Activated naive CD4-positive, alpha-beta T cell treated with anti-CD3 and anti-CD28 coated beads, Interleukin-2, amount 10 ng/mL, durations not matched to agents 7 days and 5 days (primary cell): ENCODE measurements at regions not wholly inside any gene's neighbourhood (a gene's known extent, or its start where the extent isn't known, plus 50 kb on each side); places are given as distances from the start of the nearest gene placed in this dataset.

Source experiments
- CTCF ChIA-PET: fragments of 350-600 bp; sonication (Branson Sonifier 250); formaldehyde crosslinking; loops from one replicate; lab custom pipeline; 2021; ENCODE audit warnings: antibody characterized with exemption; lab: Charles Lee
- DNase-seq: peaks from one replicate; pipeline ENCODE4 v3.0.0-alpha.2; 2020
- H3K27ac Mint-ChIP-seq: one replicate; pipeline ENCODE4 v1.8.0; 2021; ENCODE audit warnings: mild to moderate bottlenecking, moderate library complexity, mixed read lengths
- H3K27me3 Mint-ChIP-seq: one replicate; pipeline ENCODE4 v1.8.0; 2021; ENCODE audit warnings: mild to moderate bottlenecking, mixed read lengths
- H3K36me3 Mint-ChIP-seq: one replicate; pipeline ENCODE4 v1.8.0; 2021; ENCODE audit warnings: mixed read lengths
- H3K4me1 Mint-ChIP-seq: one replicate; pipeline ENCODE4 v1.8.0; 2021; ENCODE audit warnings: mixed read lengths
- H3K4me3 Mint-ChIP-seq: one replicate; pipeline ENCODE4 v1.8.0; 2021; ENCODE audit warnings: mild to moderate bottlenecking, moderate library complexity, mixed read lengths
- H3K9me3 Mint-ChIP-seq: one replicate; pipeline ENCODE4 v1.8.0; 2021; ENCODE audit warnings: mixed read lengths

DNA sequence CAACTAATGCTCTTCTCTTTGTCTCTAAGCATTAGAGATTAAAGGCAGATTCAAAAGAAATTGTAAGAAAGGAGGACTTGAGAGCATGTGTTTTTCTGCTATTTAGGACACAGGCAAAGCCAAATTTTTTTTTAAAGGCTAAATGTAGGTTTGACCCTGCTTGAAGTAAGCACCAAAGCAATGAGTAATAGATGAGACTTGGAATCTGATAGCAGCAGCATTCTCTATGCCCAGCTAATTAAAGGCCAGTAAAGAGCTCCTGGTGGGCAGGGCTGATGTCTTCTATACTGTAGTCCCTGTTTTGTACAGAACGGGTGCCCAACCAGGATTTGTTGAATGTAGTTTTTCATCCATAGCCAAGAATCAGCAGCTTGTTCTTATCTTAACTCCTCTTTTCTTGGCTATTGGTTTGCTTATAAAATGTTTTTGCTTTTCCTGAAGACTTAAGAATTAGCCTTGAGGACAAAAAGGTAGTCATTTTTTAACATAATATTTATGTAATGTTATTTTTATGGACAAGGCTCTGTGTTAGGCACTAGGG is 179.6 kb downstream of the LMO4 start:
- Mint-ChIP-seq H3K27ac (no peak overlapping the region), H3K36me3 (no peaks in the 10 kb centered on the region), H3K9me3 (no peaks in the 10 kb centered on the region), H3K27me3 (no peaks in the 10 kb centered on the region), H3K4me3 (no peak overlapping the region), H3K4me1 (no peaks in the 10 kb centered on the region)
- CTCF ChIA-PET: no interaction called here
- DNase-seq: no peak

DNA sequence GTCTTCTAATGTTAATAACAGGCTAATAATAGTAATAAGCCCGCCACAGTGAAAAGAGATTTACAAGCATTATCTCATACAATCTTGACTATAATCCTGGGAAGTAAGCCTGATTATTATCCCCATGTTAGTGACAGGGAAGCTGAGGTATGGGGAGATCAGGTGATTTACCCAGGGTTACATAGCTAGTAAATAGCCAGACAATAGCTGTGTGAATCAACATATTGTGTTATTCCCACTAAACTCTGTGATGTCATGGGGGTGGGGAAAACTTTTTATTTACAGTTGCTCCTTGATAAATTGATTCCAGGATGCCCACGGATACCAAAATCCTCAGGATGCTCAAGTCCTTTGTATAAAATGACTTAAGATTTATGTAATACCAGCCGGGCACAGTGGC is 181.9 kb downstream of the LMO4 start:
- CTCF ChIA-PET: no interaction called here
- H3K9me3 Mint-ChIP-seq: no peaks in the 10 kb centered on the region
- no peak for DNase-seq
- no peaks in the 10 kb centered on the region for H3K27me3 Mint-ChIP-seq
- no peaks in the 10 kb centered on the region for H3K36me3 Mint-ChIP-seq
- H3K4me3 Mint-ChIP-seq: no peak overlapping the region
- no peaks in the 10 kb centered on the region for H3K4me1 Mint-ChIP-seq
- H3K27ac Mint-ChIP-seq: no peak overlapping the region

DNA sequence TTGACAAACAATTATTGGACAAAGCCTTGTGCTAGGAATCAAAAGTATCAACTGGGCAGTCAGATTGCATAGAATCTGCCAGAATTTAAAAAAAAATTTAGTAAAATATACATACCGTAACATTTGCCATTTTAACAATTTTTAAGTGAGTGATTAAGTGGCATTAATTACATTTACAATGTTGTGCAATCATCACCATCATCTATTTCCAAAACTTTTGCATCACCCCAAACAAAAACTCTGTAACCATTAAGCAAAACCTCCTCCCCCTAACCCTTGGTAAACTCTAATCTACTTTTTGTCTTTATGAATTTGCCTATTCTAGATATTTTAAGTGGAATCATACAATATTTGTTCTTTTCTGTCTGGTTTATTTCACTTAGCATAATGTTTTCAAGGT is 182.8 kb downstream of the LMO4 start:
- no peaks in the 10 kb centered on the region for H3K9me3 Mint-ChIP-seq
- CTCF ChIA-PET: no interaction called here
- no peak overlapping the region for H3K27ac Mint-ChIP-seq
- no peak overlapping the region for H3K4me3 Mint-ChIP-seq
- H3K36me3 Mint-ChIP-seq: no peaks in the 10 kb centered on the region
- no peak for DNase-seq
- no peaks in the 10 kb centered on the region for H3K4me1 Mint-ChIP-seq
- no peaks in the 10 kb centered on the region for H3K27me3 Mint-ChIP-seq

DNA sequence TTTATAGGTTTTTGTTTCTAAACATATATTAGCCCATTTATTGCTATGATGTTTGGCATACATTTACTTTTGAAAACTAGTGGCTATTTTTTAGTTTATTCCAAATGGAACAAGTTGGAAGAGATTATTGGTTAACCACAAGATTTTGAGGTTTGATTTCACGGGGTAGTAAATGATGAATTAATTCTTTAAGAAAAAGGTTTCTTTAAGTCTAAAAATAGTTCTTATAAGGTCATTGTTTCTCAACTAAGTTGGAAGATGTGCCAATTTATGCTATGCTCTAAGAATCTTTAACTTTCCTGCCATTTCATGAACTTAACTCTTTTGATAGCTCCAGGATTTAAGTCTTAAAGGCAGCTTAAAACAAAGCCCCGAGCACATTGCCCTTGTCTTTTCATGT is 183.8 kb downstream of the LMO4 start:
- CTCF ChIA-PET: no interaction called here
- no peaks in the 10 kb centered on the region for H3K27me3 Mint-ChIP-seq
- no peak overlapping the region for H3K4me3 Mint-ChIP-seq
- no peaks in the 10 kb centered on the region for H3K4me1 Mint-ChIP-seq
- no peaks in the 10 kb centered on the region for H3K9me3 Mint-ChIP-seq
- no peak overlapping the region for H3K27ac Mint-ChIP-seq
- no peaks in the 10 kb centered on the region for H3K36me3 Mint-ChIP-seq
- no peak for DNase-seq

DNA sequence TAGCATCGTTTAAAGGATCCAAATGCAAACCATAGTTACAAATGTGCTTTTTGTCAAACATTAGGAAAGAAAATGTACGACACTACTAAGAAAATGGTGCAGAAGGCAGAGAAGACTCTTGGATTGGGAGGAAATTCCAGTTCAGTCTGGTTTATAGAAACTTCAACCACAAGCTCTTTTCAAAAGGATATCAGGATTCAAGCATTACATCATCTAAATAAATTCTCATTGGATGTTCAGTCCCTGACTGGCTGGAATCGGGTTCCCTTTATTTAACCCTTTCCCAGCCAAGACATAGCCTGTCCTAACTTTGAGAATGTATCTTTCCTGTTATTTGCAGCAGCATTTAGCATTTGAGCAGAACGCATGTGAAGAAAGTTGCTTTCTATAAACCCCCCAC is 184.6 kb downstream of the LMO4 start:
- Mint-ChIP-seq H3K4me3 (no peak overlapping the region), H3K27ac (no peak overlapping the region), H3K36me3 (no peaks in the 10 kb centered on the region), H3K9me3 (no peaks in the 10 kb centered on the region), H3K4me1 (no peaks in the 10 kb centered on the region), H3K27me3 (no peaks in the 10 kb centered on the region)
- DNase-seq: no peak
- CTCF ChIA-PET: no interaction called here

DNA sequence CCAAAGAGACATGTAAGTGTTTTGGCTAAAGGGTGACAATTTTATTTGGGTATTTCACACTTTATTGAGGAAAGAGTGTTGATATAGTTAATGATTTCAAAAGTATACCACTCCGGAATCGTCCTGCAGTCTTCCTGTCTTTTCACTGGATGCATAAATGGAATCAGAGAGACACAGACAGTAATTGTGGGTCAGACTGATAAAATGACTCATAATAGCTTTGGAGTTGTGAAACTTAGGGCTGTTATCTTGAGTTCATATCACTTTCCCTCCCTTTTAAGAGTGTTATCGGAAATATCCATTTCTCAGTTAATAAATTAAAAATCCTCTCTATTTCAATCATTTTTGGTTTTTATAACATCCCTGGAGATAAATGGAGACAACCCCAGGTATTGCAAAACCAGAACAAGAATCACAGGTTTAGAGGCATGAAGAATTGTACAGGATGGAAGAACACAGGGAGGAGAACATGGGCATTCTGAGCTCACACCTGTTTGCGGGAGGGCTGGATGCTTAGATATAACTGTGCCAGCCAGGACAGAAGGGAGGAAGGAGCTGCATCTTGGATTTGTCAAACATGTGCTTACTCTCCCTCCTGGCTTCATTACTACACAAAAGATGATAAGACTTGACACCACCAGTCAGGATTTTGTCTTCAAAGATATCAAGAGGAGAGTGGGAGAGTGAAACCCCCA is 185.4 kb downstream of the LMO4 start:
- H3K4me3 Mint-ChIP-seq: no peak overlapping the region
- no peaks in the 10 kb centered on the region for H3K27me3 Mint-ChIP-seq
- no peaks in the 10 kb centered on the region for H3K36me3 Mint-ChIP-seq
- H3K4me1 Mint-ChIP-seq: no peaks in the 10 kb centered on the region
- no peak for DNase-seq
- no peaks in the 10 kb centered on the region for H3K9me3 Mint-ChIP-seq
- no peak overlapping the region for H3K27ac Mint-ChIP-seq
- CTCF ChIA-PET: no interaction called here

DNA sequence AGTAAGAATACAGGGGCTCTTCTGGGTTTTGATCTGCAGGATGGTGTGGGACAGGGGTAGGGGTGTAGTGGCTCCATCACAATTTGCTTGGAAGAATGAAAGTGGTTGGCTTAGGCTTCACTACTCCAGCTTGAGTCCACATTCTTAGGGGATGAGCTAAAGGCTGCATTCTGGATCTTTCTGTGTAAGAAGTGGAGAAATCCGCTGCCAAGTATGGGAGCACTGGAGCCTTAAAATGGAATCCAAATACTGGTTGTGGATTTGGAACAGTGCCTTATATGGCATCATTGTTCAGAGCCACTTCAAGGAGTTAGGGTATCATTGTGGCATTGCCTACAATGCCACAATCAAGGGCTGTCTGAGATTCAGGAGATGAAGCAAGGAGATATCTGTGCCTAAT is 187.1 kb downstream of the LMO4 start:
- DNase-seq: no peak
- Mint-ChIP-seq H3K4me1 (no peaks in the 10 kb centered on the region), H3K36me3 (no peaks in the 10 kb centered on the region), H3K27me3 (no peaks in the 10 kb centered on the region), H3K9me3 (no peaks in the 10 kb centered on the region), H3K4me3 (no peak overlapping the region), H3K27ac (no peak overlapping the region)
- CTCF ChIA-PET: no interaction called here

DNA sequence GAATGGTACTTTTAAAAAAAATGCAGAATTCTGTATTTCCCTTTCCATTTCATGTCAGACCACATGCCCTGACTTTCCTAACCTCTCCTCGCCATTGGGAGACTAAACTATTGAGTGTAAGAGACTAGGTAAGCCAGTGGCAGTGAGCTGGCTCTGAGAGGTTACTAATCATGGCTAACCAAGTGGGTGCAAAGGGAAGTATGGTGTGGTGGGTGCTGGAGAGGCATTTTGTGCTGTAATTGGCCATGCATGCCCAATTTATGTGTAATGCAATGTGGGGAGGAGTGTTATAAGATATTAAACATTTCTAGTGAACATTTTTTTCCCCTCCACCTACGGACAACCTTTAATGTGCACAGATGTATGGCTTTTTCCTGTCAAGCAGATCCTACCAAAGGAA is 190.1 kb downstream of the LMO4 start:
- CTCF ChIA-PET: no interaction called here
- no peak overlapping the region for H3K4me3 Mint-ChIP-seq
- H3K27me3 Mint-ChIP-seq: no peaks in the 10 kb centered on the region
- no peak overlapping the region for H3K27ac Mint-ChIP-seq
- H3K36me3 Mint-ChIP-seq: no peaks in the 10 kb centered on the region
- no peak for DNase-seq
- H3K4me1 Mint-ChIP-seq: no peaks in the 10 kb centered on the region
- no peaks in the 10 kb centered on the region for H3K9me3 Mint-ChIP-seq

DNA sequence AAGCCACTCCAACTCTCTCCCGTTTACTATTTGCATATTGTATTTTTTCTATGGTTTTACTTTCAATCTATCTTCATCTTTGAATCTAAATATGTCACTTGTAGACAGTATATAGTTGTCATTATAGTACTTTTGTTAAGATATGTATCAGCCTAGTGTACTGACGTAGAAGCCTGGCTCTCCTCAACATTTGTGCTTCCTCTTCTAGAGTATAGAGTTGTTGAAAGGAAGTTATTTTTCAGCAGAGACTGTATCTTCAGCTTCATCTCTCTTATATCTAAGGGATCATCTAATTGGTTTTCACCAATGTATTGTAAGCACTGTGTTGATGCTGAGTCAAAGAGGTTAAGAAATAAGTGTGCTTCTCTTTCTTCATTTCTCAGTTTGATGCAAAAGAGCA is 192.8 kb downstream of the LMO4 start:
- no peak for DNase-seq
- Mint-ChIP-seq H3K27me3 (no peaks in the 10 kb centered on the region), H3K4me3 (no peak overlapping the region), H3K36me3 (no peaks in the 10 kb centered on the region), H3K27ac (no peak overlapping the region), H3K9me3 (no peaks in the 10 kb centered on the region), H3K4me1 (no peaks in the 10 kb centered on the region)
- CTCF ChIA-PET: no interaction called here

DNA sequence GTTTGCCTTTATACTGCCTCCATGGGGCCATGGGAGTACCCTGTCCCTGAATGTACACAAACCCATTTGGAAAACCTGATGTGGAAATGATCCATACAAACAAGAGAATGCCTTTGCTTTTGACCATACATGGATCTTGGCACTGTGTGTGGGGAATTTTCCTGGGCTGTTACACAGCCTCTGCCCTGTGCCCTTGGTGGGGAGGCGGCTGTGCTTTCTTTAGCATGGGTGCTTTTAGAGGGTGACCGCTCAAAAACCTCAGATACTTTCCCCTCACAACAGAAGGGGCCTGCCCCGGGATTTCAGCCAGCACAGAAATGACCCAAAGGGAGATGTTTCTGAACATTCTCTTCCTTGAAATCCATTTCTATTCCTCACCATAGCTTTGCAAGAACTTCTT is 194.8 kb downstream of the LMO4 start:
- no peak overlapping the region for H3K4me3 Mint-ChIP-seq
- H3K27ac Mint-ChIP-seq: no peak overlapping the region
- H3K36me3 Mint-ChIP-seq: no peaks in the 10 kb centered on the region
- H3K9me3 Mint-ChIP-seq: no peaks in the 10 kb centered on the region
- CTCF ChIA-PET: no interaction called here
- no peak for DNase-seq
- no peaks in the 10 kb centered on the region for H3K27me3 Mint-ChIP-seq
- H3K4me1 Mint-ChIP-seq: no peaks in the 10 kb centered on the region

DNA sequence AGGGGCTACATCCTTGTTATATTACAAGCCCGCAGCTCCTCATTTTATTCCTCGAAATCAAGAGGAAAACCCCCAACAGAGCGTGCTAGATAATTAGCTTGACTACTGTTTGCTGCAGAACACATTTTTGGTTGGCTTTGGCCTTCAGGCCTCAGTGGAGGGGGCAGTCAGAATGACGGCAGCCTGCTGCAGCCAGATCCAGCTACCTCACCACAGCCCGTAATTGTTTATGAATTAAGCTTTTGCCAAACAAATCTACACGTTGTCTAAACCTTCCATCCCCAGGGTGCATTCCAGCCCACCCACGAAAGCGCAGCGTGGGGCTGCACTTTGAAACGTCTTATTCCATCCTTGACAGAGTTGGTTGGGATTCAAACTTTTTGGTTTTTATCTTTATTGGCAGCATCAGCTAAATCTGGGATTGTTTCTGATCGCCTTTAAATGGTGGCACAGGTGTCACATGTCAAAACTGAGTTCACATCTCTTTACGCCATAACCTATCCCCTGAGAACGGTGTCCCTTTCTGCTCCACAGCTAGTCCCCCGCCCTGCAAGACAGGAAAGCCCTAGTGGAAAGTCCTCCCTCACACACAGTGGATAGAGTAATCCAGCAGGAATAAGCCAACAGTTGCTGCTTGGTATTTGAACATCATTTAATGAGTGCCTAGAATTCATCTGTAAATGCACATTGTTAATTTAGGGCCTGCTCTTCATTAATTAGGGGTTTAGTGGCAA is 195.5 kb downstream of the LMO4 start:
- Mint-ChIP-seq H3K9me3 (no peaks in the 10 kb centered on the region), H3K27me3 (no peaks in the 10 kb centered on the region), H3K4me3 (no peak overlapping the region), H3K36me3 (no peaks in the 10 kb centered on the region), H3K4me1 (no peaks in the 10 kb centered on the region), H3K27ac (no peak overlapping the region)
- CTCF ChIA-PET: no interaction called here
- no peak for DNase-seq

DNA sequence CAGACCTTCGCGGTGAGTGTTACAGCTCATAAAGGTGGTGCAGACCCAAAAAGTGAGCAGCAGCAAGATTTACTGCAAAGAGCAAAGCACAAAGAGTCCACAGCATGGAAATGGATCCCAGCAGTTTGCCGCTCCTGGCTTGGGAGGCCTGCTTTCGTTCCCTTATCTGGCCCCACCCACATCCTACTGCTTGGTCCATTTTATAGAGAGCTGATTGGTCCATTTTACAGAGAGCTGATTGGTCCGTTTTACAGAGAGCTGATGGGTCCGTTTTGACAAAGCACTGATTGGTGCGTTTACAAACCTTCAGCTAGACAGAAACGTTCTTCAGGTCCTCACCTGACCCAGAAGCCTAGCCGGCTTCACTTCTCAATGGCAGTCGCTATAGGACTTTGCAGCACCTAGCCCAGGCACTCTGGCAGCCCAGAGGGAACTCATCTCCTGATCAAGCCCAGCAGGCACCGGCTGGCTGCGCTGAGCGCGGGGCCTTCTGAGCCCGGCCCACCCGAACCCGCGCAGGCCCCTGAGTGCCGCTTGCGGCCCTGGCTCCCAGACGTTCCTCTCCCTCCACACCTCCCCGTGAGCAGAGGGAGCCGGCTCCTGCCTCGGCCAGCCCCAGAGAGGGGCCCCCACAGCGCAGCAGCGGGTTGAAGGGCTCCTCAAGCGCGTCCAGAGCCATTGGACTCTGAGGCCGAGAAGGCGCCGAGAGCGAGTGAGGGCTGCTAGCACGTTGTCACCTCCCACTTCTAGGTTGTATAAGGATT is 200.3 kb downstream of the LMO4 start:
- no peaks in the 10 kb centered on the region for H3K27me3 Mint-ChIP-seq
- H3K27ac Mint-ChIP-seq: no peak overlapping the region
- no peaks in the 10 kb centered on the region for H3K4me1 Mint-ChIP-seq
- H3K4me3 Mint-ChIP-seq: no peak overlapping the region
- H3K36me3 Mint-ChIP-seq: no peaks in the 10 kb centered on the region
- CTCF ChIA-PET: no interaction called here
- DNase-seq: no peak
- H3K9me3 Mint-ChIP-seq: no peaks in the 10 kb centered on the region

DNA sequence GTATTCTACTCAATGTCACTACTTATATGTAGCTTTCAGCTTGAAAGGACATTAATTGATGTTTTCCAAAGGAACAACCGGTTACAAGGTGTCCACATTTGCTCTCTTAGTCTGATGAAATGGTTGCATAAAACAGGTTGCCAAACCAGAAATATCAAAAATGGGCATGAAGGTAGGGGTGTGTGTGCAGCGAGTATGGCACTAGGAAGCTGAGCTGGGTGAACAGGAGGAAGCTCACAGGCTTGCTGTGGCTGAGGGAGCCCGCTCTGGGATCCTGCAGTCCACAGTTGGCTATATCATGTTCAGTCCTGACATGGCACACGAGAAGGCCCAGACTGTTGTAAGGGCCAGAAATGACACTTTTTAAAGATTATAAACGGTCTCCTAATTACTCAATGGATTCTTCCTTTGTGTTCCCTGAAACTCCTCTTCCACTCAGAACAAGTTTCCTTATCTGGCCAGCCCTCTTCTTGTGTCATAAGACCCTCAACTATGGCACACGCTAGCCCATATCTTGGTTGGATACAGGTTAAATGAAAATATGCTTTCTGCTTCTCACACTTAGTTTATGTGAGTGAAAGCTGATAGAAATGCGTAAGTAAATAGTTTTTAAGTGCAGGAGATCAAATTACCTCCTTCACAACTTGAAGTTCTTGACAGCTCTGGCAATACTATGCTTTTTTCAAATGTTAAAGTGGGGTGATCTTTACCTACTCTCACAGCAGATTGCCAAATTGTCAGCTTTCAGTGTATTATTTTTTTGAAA is 201.5 kb downstream of the LMO4 start:
- Mint-ChIP-seq H3K36me3 (no peaks in the 10 kb centered on the region), H3K27me3 (no peaks in the 10 kb centered on the region), H3K4me3 (no peak overlapping the region), H3K4me1 (no peaks in the 10 kb centered on the region), H3K9me3 (no peaks in the 10 kb centered on the region), H3K27ac (no peak overlapping the region)
- CTCF ChIA-PET: no interaction called here
- DNase-seq: no peak

DNA sequence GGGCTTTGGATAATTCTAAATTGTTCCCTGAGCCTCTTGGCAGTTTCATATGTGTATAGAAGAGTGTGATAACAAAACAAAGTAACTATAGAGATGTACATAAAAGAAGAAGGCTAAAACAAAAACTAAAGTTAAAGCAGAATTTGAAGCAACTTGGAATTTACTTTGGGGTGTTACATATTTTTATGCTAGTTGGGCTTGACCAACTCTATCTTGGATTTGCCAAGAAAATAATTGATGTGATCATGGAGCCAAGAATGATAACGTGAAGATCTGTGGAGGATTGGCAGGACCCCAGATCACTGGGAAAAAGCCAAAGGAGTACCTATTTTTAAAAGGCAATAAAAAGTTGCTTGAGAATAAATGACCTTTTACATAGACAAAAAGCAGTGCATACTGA is 206.9 kb downstream of the LMO4 start:
- Mint-ChIP-seq H3K9me3 (no peaks in the 10 kb centered on the region), H3K4me1 (no peaks in the 10 kb centered on the region), H3K27me3 (no peaks in the 10 kb centered on the region), H3K4me3 (no peak overlapping the region), H3K36me3 (no peaks in the 10 kb centered on the region), H3K27ac (no peak overlapping the region)
- DNase-seq: no peak
- CTCF ChIA-PET: no interaction called here
